Activated CD4-positive, alpha-beta T cell treated with anti-CD3 and anti-CD28 coated beads for 1 hour (primary cell): ENCODE measurements at regions not wholly inside any gene's neighbourhood (a gene's known extent, or its start where the extent isn't known, plus 50 kb on each side); places are given as distances from the start of the nearest gene placed in this dataset.

ENCODE experiments used
- DNase-seq: peaks from one replicate; pipeline ENCODE4 v3.0.0-alpha.2; 2020

DNA sequence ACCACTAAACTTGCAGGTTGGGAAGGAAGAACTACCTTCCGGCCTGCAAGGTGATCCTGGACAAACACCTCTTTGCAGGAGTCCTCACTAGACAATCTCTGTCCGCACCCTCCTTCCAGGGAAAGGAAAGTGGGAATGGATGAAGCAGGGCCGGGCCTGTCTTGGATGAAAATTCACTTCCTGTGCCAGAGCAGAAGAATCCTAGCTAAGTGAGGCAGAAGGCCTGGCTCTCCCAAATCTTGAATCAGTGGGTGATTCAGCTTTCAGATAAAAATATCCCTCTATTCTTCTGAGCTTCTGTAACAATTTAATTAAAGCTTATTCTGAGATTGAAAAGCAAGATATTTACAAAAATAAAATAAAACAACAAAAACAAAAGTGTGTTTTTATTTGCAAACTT lies 281.9 kb upstream of the TLE4 start:
- no peak for DNase-seq

DNA sequence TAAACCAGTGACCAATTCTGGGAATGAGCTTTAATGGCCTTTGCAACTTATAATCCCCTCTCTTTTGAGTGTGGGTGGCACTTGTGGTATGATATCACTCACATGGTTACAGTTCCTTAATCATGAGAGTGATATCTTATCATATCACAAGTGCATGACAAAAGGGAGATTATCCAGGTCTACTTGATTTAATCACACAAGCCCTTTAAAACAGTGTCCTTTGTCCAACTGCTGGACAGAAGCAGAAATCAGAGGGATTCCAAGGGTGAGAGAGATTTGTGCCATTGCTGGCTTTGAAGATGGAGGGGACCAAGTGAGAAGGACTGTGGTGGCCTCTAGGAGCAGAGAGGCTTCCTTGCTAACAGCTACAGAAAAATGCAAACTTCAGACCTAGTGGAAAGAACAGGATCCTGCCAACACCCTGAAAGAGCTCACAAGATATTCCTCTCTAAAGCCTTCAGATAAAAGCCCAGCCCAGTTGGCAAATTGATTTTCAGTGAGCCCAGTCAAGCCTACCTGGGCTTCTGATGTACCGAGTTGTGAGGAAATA lies 279.0 kb upstream of the TLE4 start:
- no peak for DNase-seq

DNA sequence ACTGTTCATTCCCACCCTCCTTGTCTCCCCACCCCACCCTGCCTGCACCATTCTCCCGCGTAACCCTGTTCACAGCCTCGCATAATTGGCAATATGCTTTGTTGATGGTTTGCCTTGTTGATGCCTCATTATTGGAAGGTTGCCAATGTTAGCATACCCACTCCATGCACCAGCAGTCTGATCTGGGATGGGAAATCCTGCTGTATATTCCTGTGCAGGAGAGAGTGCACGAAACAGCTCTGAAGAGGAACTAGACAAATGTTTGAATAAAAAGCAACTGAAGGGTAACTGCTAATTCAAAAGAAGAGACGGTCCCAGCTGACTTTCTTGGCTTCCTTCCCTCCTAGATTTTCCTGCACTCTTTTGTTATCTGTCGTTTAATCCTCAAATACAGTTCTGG lies 271.7 kb upstream of the TLE4 start:
- DNase-seq, result no peak

DNA sequence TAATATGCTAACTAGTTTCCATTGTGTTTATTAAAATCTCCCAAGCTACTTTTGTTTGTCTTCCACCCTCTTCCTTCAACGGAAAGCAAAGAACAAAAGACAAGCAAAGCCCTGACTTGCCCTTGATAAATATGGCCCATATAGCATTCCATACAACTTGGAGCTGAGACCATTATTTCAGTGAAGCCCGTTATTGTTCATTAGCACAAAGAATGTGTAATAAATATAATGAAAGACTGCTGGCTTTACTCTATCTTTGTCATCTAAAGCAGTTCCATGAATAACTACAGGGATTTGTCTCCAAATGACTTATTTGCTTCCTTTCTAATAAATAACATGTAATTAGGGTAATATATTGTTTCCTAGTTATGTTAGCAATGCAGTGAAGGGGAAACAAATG lies 270.7 kb upstream of the TLE4 start:
- DNase-seq, result no peak

DNA sequence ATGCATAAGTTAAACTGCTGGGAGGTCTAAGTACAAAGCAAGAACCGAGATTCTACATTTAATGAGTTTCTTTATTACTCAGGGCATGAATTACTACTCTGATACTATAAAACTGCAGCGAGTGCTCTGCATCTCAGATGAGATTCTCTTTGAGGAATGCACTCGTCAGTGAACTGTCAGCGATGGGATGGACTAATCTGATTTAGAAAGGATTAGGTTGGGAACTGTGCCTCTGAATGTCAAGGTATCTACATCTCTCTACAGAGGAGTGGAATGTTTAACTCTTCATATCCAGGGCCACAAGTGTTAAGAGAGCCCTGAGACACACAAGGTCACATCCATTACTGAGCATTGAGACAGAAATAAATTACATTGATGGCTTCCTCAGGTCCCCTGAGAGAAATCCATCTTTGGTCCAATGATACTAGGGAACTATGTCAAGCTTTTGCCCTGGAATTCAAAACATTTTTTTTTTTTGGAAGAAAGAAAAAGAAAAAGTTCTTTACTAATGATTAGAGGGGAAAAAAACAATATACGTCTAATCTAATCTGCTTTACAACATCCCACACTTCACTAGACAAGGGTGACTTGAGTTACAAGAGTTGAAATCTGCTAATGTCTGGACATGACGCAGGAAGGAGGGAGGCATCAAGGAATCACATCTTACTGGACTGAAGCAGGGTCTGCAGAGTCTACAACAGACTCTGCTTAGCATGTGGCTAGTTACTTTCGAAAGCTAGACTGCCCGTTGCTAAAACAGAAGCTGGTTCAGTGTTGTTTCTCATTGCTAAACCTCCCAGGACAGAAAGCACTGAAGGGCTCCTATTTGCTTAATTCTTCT lies 270.0 kb upstream of the TLE4 start:
- DNase-seq, result no peak

DNA sequence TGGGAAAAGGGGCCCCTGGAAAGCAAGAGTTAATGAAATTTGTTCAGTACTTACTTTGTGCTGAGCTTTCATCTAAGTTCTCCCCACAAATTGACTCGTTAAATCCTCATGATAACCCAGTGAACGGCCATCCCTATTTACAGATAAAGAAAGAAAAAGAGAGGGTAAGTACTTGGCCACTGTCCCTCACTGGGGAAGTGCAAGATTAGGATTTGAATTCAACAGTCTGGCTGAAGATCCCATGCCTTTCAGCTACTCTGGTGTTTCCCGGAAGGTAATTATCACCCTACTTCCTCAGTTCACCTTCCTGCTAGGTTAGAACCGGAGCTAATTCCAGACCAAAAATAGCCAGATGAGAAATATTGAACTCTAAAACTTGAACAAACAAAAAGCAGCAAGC lies 269.2 kb upstream of the TLE4 start:
- DNase-seq, result no peak

DNA sequence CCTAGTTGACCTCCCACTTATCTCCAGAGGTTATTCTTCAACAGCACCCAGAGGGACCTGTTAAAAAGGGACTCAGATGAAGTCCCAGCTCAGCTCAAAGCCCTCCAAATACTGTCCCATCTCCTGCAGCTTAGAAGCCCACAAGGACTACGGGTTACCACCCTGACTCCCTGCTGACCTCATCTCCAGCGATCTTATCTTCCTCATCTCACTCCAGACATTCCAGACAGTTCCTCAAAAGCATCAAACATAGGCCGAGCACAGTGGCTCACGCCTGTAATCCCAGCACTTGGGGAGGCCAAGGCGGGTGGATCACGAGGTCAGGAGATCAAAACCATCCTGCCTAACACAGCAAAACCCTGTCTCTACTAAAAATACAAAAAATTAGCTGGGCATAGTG lies 263.8 kb upstream of the TLE4 start:
- DNase-seq, result no peak

DNA sequence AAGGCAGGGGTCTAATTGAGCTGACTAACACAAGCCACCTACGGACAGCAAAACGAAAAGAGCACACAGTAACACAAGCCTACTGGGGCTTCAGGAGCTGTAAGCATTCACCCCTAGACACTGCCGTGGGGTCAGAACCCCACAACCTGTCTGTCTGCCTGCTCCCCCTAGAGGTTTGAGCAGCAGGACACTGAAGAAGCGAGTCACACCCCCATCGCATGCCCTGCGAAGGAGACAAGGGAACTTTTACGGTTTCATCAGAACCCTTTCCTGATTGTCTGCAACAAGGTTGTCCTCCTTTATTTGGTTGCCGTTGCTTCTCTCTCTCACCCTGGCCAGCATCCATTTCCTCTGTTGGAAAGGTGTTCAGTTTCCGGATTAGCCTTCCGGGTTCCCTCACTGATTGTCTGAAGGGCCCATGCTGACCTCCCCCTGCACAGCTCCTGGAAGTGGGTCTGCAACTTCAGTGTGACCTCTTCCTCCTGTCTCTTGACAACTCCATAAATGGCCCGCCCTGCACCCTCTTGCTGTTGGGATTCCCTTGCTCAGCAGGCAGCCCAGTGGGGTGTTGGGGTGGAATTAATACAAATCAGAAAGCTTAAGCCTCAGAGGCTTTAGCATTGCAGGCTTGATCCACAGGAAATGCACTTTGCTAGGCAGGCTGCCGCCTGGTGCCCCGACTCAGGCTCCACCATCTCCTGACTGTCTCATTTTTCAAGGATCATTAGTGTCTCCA lies 258.9 kb upstream of the TLE4 start:
- DNase-seq, result no peak

DNA sequence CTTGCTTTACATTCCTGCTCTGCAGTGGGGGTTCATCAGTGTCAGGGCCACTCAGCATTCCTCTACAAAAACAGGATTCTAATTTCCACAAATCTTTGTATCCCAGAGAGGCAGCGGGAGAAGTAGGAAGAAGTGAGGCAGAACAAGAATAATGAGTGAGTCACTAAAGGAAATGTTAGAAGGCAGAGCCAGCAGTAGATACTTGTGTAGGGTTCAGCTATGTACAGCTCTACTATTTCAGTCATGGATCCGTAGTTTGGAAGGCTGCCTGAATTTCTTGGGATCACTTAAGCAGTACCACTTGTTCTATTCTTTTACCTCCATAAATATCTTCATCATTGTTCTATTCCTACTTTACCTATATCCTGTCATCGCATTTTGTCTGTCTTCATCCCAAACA lies 246.3 kb upstream of the TLE4 start:
- no peak for DNase-seq

DNA sequence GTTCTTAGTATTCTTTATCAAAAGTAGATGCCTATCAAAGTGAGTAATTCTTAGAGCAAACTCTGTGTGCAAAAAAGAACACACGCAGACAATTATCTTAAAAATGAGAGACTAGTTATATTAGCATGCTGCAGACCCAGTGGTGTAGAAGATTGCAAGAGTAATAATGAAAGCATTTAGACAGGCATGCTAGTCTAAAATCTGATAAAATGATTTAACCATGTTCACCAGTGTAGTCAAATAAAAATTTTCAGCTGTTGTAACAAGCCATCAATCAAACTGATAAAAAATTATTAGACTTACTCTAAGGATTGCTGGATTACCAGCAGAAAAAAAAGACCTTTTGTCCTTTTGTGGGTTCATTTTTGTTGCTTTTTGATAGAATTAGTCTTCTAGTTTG lies 241.9 kb upstream of the TLE4 start:
- no peak for DNase-seq

DNA sequence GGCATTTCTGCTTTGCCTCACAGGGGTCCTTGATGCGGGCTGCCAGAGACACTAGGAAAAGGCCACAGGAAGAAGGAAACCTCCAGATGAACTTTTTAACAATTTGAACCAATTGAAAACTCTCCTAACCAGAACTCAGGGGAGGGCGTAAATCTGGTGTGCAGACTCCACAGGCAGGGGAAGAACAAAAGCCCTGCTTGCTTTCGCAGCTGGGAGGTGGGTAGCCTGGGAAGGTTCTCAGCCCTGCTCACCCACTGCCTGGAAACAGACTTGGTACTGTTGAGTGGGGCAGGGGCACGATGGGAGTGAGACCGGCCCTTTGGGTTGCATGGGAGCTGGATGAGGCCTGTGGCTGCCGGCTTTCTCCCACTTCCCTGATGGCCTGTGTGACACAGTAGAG lies 237.8 kb upstream of the TLE4 start:
- no peak for DNase-seq

DNA sequence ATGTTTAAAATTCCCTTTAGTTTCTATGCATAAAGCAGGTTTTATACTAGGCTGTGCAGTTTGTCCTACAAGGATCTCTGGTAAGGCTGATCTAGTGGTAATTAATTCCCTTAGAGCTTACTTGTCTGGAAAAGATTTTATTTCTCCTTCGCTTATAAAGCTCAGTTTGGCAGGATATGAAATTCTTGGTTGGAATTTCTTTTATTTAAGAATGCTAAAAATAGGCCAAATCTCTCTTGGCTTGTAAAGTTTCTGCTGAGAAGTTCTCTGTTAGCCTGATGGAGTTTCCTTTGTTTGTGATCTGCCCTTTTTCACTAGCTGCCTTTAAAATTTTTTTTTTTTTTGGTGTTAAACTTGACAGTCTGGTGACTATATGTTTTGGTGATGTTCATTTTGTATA lies 237.1 kb upstream of the TLE4 start:
- DNase-seq, result no peak

DNA sequence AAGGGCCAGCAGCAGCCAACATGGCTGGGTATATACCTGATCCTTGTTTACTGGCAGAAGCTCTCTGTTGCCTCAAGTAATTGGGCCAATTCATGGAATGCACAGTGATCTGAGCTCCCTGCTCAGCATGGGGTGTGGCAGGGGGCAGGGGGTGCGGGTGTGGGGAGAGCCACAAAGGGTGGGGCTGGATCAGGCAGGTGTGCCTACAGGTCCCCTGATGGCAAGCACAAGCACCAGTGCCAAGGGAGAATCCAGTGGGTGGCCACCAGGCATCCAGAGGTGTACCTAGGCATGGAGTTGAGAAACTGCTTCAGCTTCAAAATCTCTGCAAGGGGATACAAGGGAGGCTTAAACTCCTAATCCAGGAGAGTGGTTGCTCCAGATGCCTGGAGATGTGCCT lies 235.8 kb upstream of the TLE4 start:
- DNase-seq, result no peak

DNA sequence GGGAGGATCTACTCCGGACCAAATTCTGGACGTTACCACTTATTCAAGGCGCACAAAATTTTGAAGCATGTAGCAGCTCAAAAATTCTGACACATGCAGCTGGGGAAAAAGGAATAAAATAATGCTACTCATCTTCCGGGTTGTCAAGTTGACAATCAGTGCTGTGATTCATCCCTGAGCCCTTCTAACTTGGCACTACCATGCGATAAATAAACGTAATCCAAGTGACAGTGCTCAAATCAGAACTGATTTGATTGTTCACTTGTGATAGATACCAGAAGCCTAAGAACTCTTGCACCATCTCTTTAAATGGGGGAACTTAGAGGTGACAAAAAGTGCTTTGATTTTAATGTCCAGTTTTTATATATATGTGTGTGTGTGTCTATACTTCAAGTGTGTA lies 230.2 kb upstream of the TLE4 start:
- DNase-seq, result no peak

DNA sequence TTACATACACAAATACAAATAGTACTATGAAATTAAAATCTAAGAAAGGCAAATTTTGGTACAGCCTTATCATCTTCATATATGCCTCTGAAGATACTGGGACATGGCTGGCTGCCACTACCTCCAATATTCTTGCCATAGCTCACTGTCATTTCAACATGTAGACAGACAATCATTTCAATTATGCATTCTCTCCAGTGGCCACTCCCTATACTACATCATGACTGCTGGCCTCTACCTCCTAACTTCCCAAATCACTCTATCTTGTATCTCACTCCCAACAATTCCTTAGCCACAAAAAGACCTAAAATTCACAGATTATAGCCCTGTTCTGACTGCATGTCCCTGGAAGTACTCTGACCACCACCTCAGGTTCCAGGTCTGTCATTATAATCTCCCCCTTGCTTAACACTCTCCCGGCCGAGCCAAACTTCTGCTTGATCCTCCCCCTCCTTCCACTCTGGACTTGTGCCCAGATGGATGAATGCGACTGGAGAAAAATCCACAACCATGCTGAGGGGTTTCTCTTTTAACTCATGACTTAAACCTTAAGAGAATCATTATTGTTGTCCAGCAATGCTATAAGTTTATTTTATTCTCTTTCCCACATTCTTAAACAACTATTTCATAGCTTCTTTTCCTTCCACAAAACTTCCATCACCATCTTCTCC lies 225.3 kb upstream of the TLE4 start:
- DNase-seq, result no peak

DNA sequence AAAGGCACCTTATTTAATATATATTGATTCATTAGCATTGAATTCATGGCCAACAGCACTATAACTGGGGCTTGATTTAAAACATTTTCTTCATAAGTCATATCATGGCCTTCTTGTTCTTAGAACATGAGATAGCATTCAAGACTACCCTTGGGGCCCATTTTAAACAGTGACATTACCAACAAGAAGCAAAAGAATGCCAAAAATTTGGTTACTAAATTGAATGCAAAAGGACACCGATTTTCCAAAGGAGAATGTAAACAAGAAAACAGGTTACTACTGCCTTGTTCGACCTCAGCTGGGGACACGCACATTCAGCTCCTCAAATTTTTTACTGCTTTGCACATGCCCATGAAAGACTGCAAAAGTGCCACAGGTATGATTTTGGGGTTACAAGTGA lies 219.4 kb upstream of the TLE4 start:
- DNase-seq, result no peak

DNA sequence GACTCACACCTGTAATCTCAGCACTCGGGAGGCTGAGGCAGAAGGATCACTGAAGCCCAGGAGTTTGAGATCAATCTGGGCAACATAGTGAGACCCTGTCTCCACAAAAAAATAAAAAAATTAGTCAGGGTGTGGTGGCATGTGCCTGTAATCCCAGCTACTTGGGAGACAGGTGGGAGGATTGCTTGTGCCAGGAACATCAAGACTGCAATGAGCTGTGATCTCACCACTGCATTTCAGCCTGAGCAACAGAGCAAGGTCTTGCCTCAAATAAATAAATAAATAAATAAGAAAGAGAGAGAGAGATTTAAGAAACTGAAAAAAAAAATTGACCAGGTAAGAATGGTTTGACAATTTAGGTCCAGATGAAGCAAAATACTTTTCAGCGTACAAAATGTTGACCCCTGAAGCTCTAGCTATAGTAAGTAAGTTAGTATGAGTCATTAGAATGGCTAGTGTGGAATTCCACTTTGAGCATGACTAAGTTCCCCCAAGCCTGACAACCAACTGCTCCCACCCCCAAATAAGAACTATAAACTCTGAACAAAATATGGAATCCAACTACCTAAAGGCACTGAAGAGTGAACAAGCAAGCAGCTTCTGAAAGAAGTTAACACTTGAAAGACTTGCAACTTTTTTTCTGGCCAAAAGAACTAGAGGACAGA lies 217.8 kb upstream of the TLE4 start:
- DNase-seq, result no peak

DNA sequence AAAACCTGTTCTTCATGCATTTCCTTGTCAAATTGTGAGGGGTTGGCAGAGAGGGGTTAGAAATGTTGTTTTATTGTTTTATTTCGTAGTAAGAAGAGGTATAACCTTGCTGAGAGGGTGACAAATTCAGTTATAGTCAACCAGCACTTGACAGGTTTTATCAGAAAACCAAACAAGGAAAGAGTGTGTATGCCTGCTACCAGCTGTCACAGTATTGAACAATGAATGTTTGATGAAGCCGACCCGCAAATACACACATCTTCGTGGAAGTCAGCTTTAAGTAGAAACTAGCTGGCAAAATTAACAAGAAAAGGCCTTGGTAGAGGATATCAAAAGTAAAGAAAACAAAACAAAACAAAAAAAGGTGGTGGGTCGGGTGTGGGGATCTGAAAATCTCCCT lies 214.6 kb upstream of the TLE4 start:
- no peak for DNase-seq

DNA sequence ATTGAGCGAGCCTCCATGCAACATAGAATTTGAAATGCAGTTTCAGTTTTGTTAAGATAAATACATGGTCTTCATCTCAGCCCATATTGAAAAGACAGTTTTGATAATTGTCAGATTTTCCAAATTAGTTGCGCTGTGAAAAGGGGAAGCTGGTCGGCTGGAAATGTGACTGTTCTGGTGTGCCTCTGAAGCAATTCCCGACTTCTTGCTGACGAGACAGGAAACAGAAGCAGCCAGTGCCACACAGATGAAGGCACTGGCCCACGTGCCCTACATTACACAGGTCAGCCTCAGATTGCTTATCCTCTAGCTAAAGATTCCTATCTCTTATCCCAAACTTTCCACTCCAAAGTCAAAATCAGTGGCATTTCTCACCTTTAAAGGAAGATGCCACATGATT lies 214.1 kb upstream of the TLE4 start:
- DNase-seq, result no peak

DNA sequence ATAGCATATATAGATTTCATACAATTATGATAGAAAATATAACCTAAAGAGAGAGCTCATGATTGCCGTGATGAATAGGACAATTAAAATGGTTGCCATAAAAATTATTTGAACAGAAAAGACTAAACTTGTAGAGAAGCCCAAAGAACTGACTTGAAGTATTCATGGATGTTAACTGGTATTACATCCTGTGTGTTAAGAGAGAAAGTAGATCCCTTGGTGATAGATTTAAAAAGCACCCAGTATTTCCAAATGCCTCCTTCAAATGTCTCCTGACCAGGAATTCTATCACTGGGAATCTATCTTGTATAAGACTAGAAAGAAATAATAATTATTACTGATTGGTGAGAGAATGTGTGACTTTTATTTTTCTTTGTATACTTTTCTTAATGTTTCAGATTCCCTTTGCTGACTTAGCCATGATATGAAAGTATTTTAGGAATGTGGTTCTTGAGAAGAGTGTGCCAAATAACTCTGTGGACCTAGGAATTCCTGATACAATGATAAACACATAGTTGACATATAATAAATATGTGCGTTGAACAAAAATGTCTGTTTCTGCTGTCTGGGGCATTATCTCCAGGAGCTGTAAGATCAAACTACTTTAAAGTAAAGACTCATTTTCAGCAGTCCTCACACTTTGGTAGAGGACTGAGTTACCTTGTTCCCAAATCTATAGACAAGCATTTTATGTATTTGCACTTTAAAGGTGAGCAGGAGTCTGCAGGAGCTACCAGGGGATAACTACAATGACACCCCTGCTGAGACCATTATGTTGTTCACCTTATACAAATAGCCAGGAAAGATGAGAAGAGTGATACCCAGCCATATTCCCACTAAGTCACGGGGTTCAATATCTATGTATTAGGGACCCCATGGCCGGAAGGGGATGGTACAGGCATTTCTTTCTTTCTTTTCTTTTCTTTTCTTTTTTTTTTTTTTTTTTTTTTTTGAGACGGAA lies 211.1 kb upstream of the TLE4 start:
- no peak for DNase-seq

DNA sequence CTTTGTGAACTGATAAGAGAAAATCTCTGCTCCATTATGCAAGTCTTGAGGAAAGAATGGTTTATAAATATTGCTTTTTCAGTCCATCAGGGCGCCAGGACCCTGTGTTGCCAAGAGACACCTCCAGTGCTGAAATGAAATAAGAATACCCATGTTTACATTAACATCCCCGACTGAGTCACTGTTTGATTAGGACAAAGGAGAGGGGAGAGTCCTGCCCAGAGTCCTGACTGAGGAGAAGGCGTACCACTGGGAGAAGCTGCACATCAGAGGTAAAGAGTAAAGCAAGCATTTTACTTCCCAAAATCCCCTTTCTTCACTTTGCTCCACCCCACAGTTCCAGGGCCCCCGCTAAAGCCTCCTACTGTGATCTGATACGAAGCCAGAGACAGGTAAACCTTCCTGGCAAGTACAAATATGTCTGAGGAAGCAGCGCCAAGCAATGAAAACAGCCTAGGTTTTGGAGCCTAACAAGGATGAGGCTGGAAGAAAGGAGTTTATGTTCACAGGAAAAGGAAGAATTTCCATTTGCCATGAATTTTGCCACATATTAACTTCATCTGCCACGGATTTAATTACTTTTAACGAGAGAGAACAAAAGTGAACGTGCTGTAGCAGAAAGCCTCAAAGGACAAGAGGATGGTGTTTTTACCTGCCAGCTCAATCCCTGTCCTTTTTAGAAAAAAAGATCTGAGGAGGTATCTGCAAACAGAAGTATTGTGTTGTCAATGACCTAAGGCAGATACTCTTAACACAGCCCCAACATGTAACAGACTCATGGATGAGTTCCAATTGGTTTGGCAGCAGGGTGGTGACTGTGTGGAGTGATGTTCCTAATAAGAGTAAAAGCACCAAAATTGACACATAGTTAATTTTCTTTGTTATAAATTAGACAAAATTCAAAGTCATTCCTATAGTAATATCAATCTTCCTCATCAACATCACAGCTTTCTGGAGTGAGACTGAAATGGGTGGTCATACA lies 209.4 kb upstream of the TLE4 start:
- no peak for DNase-seq
